ENCODE measurements at regions not wholly inside any gene's neighbourhood (a gene's known extent, or its start where the extent isn't known, plus 50 kb on each side); places are given as distances from the start of the nearest gene placed in this dataset.

- H3K27me3 ChIP-seq: no peaks in the 10 kb centered on the region
- DNase-seq: no peak
- in situ Hi-C loops (cut with MboI; ENCODE audit: low sequenced_read_pairs in 4 of 4) (no loop called here), intact Hi-C loops (cut with DNase I; ENCODE audit: low total_unique reads) (no loop called here)
- no peak for ATAC-seq
- H3K9me3 ChIP-seq: no peaks in the 10 kb centered on the region
- TF ChIP-seq CTCF (IDR thresholded peaks at IDR 0.05 in 4 of 5, conservative IDR thresholded peaks at IDR 0.05 in 1 of 5) (no peak), POLR2A (IDR thresholded peaks at IDR 0.05) (no peak)
- H3K4me1 ChIP-seq: no peaks in the 10 kb centered on the region
- H3K36me3 ChIP-seq: no peaks in the 10 kb centered on the region
- no peak overlapping the region for H3K27ac ChIP-seq
- H3K4me3 ChIP-seq: no peak overlapping the region
Measured at GRCh38 chr3:174786825-174787224, 72.3 kb upstream of the NAALADL2 start.

DNA sequence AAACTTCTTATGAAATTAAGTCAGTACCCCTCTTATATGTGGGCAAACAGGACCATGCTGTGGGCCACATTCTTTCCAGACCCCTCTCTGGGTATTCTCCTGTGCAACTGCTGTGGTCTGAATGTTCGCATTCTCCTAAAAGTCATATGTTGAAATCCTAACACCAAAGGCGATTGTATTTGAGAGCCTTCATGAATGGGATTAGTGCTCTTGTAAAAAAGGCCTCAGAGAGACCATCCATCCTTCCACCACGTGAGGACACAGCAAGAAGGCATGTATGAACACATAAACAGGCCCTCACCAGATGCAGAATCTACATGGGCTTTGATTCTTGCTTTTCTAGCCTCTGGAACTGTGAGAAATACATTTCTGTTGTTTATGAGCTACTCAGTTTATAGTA lies 68.0 kb upstream of the NAALADL2 start:
- no peak for TF ChIP-seq POLR2A (IDR thresholded peaks at IDR 0.05)
- no peak for TF ChIP-seq CTCF (IDR thresholded peaks at IDR 0.05 in 4 of 5, conservative IDR thresholded peaks at IDR 0.05 in 1 of 5)
- DNase-seq: no peak
- in situ Hi-C loops (cut with MboI; ENCODE audit: low sequenced_read_pairs in 4 of 4): no loop called here

GRCh38 chr3:174792864-174793263 lies 66.3 kb upstream of the NAALADL2 start:
- Histone ChIP-seq H3K27ac (no peak overlapping the region), H3K4me1 (peaks cover 0 to 5% of the 10 kb centered on the region in 2 donors), H3K4me3 (no peak overlapping the region), H3K27me3 (no peaks in the 10 kb centered on the region), H3K36me3 (no peaks in the 10 kb centered on the region), H3K9me3 (no peaks in the 10 kb centered on the region)
- DNase-seq (no peak), ATAC-seq (no peak)
- TF ChIP-seq CTCF (IDR thresholded peaks at IDR 0.05 in 4 of 5, conservative IDR thresholded peaks at IDR 0.05 in 1 of 5): no peak
- TF ChIP-seq POLR2A (IDR thresholded peaks at IDR 0.05): no peak
- in situ Hi-C loops (cut with MboI; ENCODE audit: low sequenced_read_pairs in 4 of 4): no loop called here
- intact Hi-C loops (cut with DNase I; ENCODE audit: low total_unique reads): no loop called here

More for the DNA sequence above, 68.0 kb upstream of the NAALADL2 start:
- Histone ChIP-seq H3K36me3 (no peaks in the 10 kb centered on the region), H3K9me3 (no peaks in the 10 kb centered on the region), H3K27ac (no peak overlapping the region), H3K27me3 (no peaks in the 10 kb centered on the region), H3K4me1 (no peaks in the 10 kb centered on the region), H3K4me3 (no peak overlapping the region)
- no peak for ATAC-seq
- intact Hi-C loops (cut with DNase I; ENCODE audit: low total_unique reads): no loop called here

Measured in gastrocnemius medialis (tissue), 4 donors.